Coronary artery (tissue), 2 donors: ENCODE measurements at regions not wholly inside any gene's neighbourhood (a gene's known extent, or its start where the extent isn't known, plus 50 kb on each side); places are given as distances from the start of the nearest gene placed in this dataset.

ENCODE experiments used
- DNase-seq: peaks from one replicate; pipeline ENCODE4 v3.0.0-alpha.2; 2017; ENCODE audit warnings: low spot score
- H3K27ac ChIP-seq, 2 donors: fragments of 200-600 bp; sonication (generic); one replicate each; pipeline ENCODE4 v1.5.1; 2016 to 2019
- H3K4me3 ChIP-seq: fragments of 200-600 bp; sonication (generic); 2 replicates; pipeline ENCODE4 v1.5.1; 2016; ENCODE audit warnings: mild to moderate bottlenecking, moderate library complexity
- TF ChIP-seq, protein P1 (sequence below): fragments of 200-600 bp; sonication (generic); IDR thresholded peaks from one replicate; pipeline ENCODE4 v1.5.1; 2019; ENCODE audit warnings: antibody characterized with exemption

- H3K4me3 ChIP-seq: no peak overlapping the region
- no peak for DNase-seq
- TF ChIP-seq, protein P1, sequence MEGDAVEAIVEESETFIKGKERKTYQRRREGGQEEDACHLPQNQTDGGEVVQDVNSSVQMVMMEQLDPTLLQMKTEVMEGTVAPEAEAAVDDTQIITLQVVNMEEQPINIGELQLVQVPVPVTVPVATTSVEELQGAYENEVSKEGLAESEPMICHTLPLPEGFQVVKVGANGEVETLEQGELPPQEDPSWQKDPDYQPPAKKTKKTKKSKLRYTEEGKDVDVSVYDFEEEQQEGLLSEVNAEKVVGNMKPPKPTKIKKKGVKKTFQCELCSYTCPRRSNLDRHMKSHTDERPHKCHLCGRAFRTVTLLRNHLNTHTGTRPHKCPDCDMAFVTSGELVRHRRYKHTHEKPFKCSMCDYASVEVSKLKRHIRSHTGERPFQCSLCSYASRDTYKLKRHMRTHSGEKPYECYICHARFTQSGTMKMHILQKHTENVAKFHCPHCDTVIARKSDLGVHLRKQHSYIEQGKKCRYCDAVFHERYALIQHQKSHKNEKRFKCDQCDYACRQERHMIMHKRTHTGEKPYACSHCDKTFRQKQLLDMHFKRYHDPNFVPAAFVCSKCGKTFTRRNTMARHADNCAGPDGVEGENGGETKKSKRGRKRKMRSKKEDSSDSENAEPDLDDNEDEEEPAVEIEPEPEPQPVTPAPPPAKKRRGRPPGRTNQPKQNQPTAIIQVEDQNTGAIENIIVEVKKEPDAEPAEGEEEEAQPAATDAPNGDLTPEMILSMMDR: no peak
- H3K27ac ChIP-seq: peak overlapping the region in 1 of 2 donors; percentile 13
Observed at GRCh38 chr2:41647468-41648050, 400.3 kb upstream of the PKDCC start.

GRCh38 chr2:41657226-41657625, 390.6 kb upstream of the PKDCC start:
- DNase-seq: no peak
- Histone ChIP-seq H3K4me3 (no peak overlapping the region), H3K27ac (no peak overlapping the region)
- TF ChIP-seq, protein P1: no peak

GRCh38 chr2:41659758-41660157, 388.1 kb upstream of the PKDCC start:
- TF ChIP-seq, protein P1: no peak
- Histone ChIP-seq H3K4me3 (no peak overlapping the region), H3K27ac (no peak overlapping the region)
- no peak for DNase-seq

DNA sequence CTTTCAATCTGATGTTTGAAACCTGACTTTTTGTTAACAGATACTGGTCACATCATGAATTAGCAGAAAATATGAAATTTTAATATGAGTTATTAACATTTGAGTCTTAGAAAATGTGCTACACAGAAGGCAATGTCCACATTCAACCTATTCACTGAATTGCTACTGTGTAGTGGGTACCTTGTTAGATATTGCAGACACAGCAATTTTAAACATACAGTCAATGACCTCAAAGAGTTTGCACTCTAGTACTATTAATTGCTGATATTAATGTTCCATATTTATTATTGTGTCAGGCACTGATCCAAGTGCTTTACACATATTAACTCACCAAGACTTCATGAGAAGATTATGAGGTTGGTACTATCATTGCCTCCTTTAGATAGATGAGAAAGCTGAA, 385.4 kb upstream of the PKDCC start:
- TF ChIP-seq, protein P1: no peak
- H3K27ac ChIP-seq: no peak overlapping the region
- no peak overlapping the region for H3K4me3 ChIP-seq
- DNase-seq: no peak

- H3K27ac ChIP-seq: no peak overlapping the region
- DNase-seq: no peak
- TF ChIP-seq, protein P1: no peak
Observed at GRCh38 chr2:41663056-41663455, 384.8 kb upstream of the PKDCC start.

DNA sequence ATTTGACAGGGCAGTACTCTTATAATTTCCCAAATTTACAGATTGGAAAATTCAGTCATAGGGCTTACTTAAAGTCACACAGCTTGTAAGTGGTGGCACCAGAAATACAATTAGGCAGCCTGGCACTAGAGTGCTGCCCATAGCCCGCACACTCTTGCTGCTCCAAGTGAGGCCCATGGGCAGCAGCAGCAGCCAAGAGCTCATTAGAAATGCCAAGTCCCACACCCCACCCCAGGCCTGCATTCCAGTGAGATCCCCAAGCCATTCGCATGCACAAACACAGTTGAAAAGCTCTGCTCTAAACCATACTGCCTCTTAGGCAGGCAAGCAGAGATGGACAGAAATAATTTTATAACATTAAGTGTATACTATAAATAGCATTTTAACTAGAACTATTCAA, 379.3 kb upstream of the PKDCC start:
- TF ChIP-seq, protein P1: no peak
- DNase-seq: no peak
- no peak overlapping the region for H3K27ac ChIP-seq
- H3K4me3 ChIP-seq: no peak overlapping the region

More at GRCh38 chr2:41663056-41663455, 384.8 kb upstream of the PKDCC start:
- no peak overlapping the region for H3K4me3 ChIP-seq

DNA sequence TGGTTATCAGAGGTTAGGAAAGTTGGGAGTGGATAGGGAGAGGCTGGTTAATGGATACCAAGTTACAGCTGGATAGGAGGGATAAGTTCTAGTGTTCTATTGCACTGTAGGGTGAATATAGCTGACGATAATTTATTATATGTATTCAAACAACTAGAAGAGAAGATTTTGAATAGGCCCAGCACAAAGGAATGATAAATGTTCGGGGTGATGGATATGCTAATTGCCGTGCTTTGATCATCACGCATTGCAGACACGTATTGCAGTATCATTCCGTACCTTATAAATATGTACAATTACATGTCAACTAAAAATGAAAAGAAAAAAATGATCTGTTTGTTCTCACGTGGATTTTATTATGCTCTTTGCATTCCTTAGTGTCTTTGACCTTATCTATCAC, 369.2 kb upstream of the PKDCC start:
- DNase-seq: no peak
- H3K4me3 ChIP-seq: no peak overlapping the region
- no peak overlapping the region for H3K27ac ChIP-seq
- TF ChIP-seq, protein P1: no peak
